GM12873 (cell line): ENCODE measurements at regions not wholly inside any gene's neighbourhood (a gene's known extent, or its start where the extent isn't known, plus 50 kb on each side); places are given as distances from the start of the nearest gene placed in this dataset.
A peak's percentile ranks its signal among the peaks of the same experiment; 100 is the strongest.

Experiments used
- CTCF ChIP-seq: IDR thresholded peaks from 2 replicates; pipeline ENCODE4 v1.5.1; 2012; ENCODE audit warnings: low read depth, mild to moderate bottlenecking, moderate library complexity, low read length, control low read depth; ENCODE audit not compliant: insufficient read depth; ENCODE audit errors: missing control alignments

- TF ChIP-seq CTCF: no peak
Observed at GRCh38 chr1:37128091-37128490, 93.8 kb upstream of the GRIK3 start.

- peak; percentile 17 for TF ChIP-seq CTCF
Observed at GRCh38 chr1:37130221-37130948, 96.1 kb upstream of the GRIK3 start.

- TF ChIP-seq CTCF: no peak
Observed at GRCh38 chr1:37131281-37131680, 97.0 kb upstream of the GRIK3 start.

- no peak for TF ChIP-seq CTCF
Observed at GRCh38 chr1:37133276-37134145, 99.2 kb upstream of the GRIK3 start.

GRCh38 chr1:37134599-37134998 is 100.3 kb upstream of the GRIK3 start:
- no peak for TF ChIP-seq CTCF

GRCh38 chr1:37135032-37135431 is 100.7 kb upstream of the GRIK3 start:
- TF ChIP-seq CTCF: no peak

GRCh38 chr1:37137014-37137413 is 102.7 kb upstream of the GRIK3 start:
- no peak for TF ChIP-seq CTCF
